Vagina (tissue), 2 donors: ENCODE measurements at regions not wholly inside any gene's neighbourhood (a gene's known extent, or its start where the extent isn't known, plus 50 kb on each side); places are given as distances from the start of the nearest gene placed in this dataset.

ENCODE experiments used
- DNase-seq, 2 donors: peaks; one replicate each; pipeline ENCODE4 v3.0.0-alpha.2; 2017; ENCODE audit errors: extremely low spot score in 2 of 2
- H3K27ac ChIP-seq: fragments of 200-600 bp; sonication (generic); one replicate; pipeline ENCODE4 v1.5.1; 2019
- H3K27me3 ChIP-seq: fragments of 200-600 bp; sonication (generic); one replicate; pipeline ENCODE4 v1.5.1; 2019
- H3K36me3 ChIP-seq, 2 donors: fragments of 200-600 bp; sonication (generic); one replicate each; pipeline ENCODE4 v1.5.1; 2017 to 2019
- H3K4me1 ChIP-seq: fragments of 200-600 bp; sonication (generic); one replicate; pipeline ENCODE4 v1.5.1; 2019
- H3K4me3 ChIP-seq, 2 donors: fragments of 200-600 bp; sonication (generic); 1 replicate in 1 of 2; 2 replicates in 1 of 2; pipeline ENCODE4 v1.5.1; 2016 to 2019
- H3K9me3 ChIP-seq: fragments of 200-600 bp; sonication (generic); one replicate; pipeline ENCODE4 v1.5.1; 2019
- CTCF ChIP-seq, 3 experiments: fragments of 450-650 bp in 2 of 3; fragments of 200-600 bp in 1 of 3; sonication (generic) in 1 of 3; IDR thresholded peaks; one replicate each; pipeline ENCODE4 v1.5.1; 2017 to 2019; ENCODE audit warnings: antibody characterized with exemption in 3 of 3, mild to moderate bottlenecking in 2 of 3, moderate library complexity in 2 of 3
- POLR2A ChIP-seq, 2 donors: fragments of 450-650 bp; IDR thresholded peaks; one replicate each; pipeline ENCODE4 v1.6.1; 2017; ENCODE audit warnings: antibody characterized with exemption in 2 of 2, mild to moderate bottlenecking in 2 of 2, moderate library complexity in 2 of 2
- POLR2AphosphoS5 ChIP-seq, 2 donors: sonication (generic); formaldehyde crosslinking; IDR thresholded peaks; one replicate each; pipeline ENCODE4 v1.9.0; 2017; ENCODE audit warnings: antibody characterized with exemption in 2 of 2, mild to moderate bottlenecking in 2 of 2, low read depth in 1 of 2; ENCODE audit not compliant: insufficient read depth in 1 of 2
- intact Hi-C: fragments of 100-400 bp; cut with DNase I; formaldehyde crosslinking; loops from one replicate; pipeline ENCODE4 v1.15.1; 2023

- no peak overlapping the region for H3K27ac ChIP-seq
- no peak overlapping the region for H3K4me3 ChIP-seq
- DNase-seq: no peak
- no peaks in the 10 kb centered on the region for H3K27me3 ChIP-seq
- H3K36me3 ChIP-seq: no peaks in the 10 kb centered on the region
- H3K9me3 ChIP-seq: no peaks in the 10 kb centered on the region
- intact Hi-C loops: no loop called here
- no peak for TF ChIP-seq POLR2AphosphoS5 (IDR thresholded peaks at IDR 0.05; ENCODE audit: insufficient read depth in 1 of 2, low read depth in 1 of 2)
- TF ChIP-seq CTCF (IDR thresholded peaks at IDR 0.05): no peak
- TF ChIP-seq POLR2A (IDR thresholded peaks at IDR 0.05): no peak
- H3K4me1 ChIP-seq: no peaks in the 10 kb centered on the region
Observed at GRCh38 chr13:85406269-85406975, 392.8 kb downstream of the SLITRK6 start.

- Histone ChIP-seq H3K9me3 (no peaks in the 10 kb centered on the region), H3K36me3 (no peaks in the 10 kb centered on the region), H3K4me1 (no peaks in the 10 kb centered on the region), H3K4me3 (no peak overlapping the region), H3K27ac (no peak overlapping the region), H3K27me3 (no peaks in the 10 kb centered on the region)
- TF ChIP-seq CTCF (IDR thresholded peaks at IDR 0.05) (no peak), POLR2AphosphoS5 (IDR thresholded peaks at IDR 0.05; ENCODE audit: insufficient read depth in 1 of 2, low read depth in 1 of 2) (no peak), POLR2A (IDR thresholded peaks at IDR 0.05) (no peak)
- no peak for DNase-seq
- intact Hi-C loops: no loop called here
Observed at GRCh38 chr13:85405316-85405897, 393.8 kb downstream of the SLITRK6 start.

DNA sequence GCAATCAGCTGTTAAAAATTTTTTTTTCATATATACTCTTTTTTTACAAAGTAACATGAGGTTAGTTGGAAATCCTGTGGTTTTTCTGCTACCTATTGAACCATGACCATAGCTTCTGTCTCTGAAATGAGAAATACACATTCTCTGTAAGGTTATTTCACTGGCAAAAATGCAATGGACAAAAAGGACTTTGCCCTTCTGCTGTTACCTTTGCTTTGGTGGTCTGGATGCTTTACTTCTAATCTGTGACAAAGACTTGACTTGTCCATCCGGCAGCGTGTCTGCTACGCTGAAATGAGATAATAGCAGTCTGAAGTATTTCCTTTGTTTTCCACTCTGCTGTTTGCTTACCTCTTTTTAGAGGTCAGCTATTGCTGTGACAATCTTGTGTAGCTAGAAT, 412.8 kb downstream of the SLITRK6 start:
- intact Hi-C loops: no loop called here
- Histone ChIP-seq H3K27ac (no peak overlapping the region), H3K4me3 (no peak overlapping the region), H3K4me1 (no peaks in the 10 kb centered on the region), H3K9me3 (no peaks in the 10 kb centered on the region), H3K27me3 (peaks cover 4% of the 10 kb centered on the region), H3K36me3 (no peaks in the 10 kb centered on the region)
- TF ChIP-seq POLR2A (IDR thresholded peaks at IDR 0.05) (no peak), POLR2AphosphoS5 (IDR thresholded peaks at IDR 0.05; ENCODE audit: insufficient read depth in 1 of 2, low read depth in 1 of 2) (no peak), CTCF (IDR thresholded peaks at IDR 0.05) (no peak)
- DNase-seq: no peak

- no peak overlapping the region for H3K4me3 ChIP-seq
- H3K27ac ChIP-seq: no peak overlapping the region
- H3K4me1 ChIP-seq: no peaks in the 10 kb centered on the region
- peaks cover 4% of the 10 kb centered on the region for H3K27me3 ChIP-seq
- TF ChIP-seq POLR2A (IDR thresholded peaks at IDR 0.05): no peak
- no peak for TF ChIP-seq POLR2AphosphoS5 (IDR thresholded peaks at IDR 0.05; ENCODE audit: insufficient read depth in 1 of 2, low read depth in 1 of 2)
- TF ChIP-seq CTCF (IDR thresholded peaks at IDR 0.05): no peak
- H3K36me3 ChIP-seq: no peaks in the 10 kb centered on the region
- no peak for DNase-seq
- intact Hi-C loops: no loop called here
- H3K9me3 ChIP-seq: no peaks in the 10 kb centered on the region
Observed at GRCh38 chr13:85383291-85383690, 415.9 kb downstream of the SLITRK6 start.

DNA sequence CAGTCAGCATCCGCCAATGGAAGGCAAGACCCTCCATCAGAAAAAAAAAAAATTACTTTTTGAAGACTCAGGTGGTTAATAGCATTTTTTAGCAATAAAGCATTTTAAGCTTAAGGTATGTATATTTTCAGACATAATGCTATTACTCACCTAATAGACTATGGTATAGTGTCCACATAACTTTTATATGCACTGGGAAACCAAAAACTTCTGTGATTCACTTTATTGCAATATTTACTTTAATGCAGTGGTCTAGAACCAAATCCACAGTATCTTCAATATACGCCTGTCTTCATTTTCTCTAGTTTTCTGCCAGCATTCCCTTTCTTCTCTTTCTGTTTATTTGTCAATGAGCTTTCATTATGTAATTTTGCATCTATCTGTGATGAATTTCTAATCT, 418.1 kb downstream of the SLITRK6 start:
- no peak for TF ChIP-seq CTCF (IDR thresholded peaks at IDR 0.05)
- no peak for TF ChIP-seq POLR2A (IDR thresholded peaks at IDR 0.05)
- TF ChIP-seq POLR2AphosphoS5 (IDR thresholded peaks at IDR 0.05; ENCODE audit: insufficient read depth in 1 of 2, low read depth in 1 of 2): no peak
- Histone ChIP-seq H3K4me3 (no peak overlapping the region), H3K27ac (no peak overlapping the region), H3K4me1 (no peaks in the 10 kb centered on the region), H3K36me3 (no peaks in the 10 kb centered on the region), H3K9me3 (no peaks in the 10 kb centered on the region), H3K27me3 (peaks cover 4% of the 10 kb centered on the region)
- intact Hi-C loops: no loop called here
- DNase-seq: no peak
